IPS-20b (cell line): ENCODE measurements at regions not wholly inside any gene's neighbourhood (a gene's known extent, or its start where the extent isn't known, plus 50 kb on each side); places are given as distances from the start of the nearest gene placed in this dataset.

ENCODE experiments used
- H3K27ac ChIP-seq: one replicate; pipeline ENCODE4 v1.5.1; 2013; ENCODE audit warnings: low read length
- H3K27me3 ChIP-seq: 2 replicates; pipeline ENCODE4 v1.6.1; 2013; ENCODE audit warnings: mild to moderate bottlenecking, low read length, inconsistent platforms; ENCODE audit not compliant: insufficient read depth
- H3K36me3 ChIP-seq: 2 replicates; pipeline ENCODE4 v1.6.1; 2013; ENCODE audit warnings: low read depth, mild to moderate bottlenecking, inconsistent platforms, low read length, moderate library complexity; ENCODE audit not compliant: insufficient read depth
- H3K4me1 ChIP-seq: 2 replicates; pipeline ENCODE4 v1.6.1; 2013; ENCODE audit warnings: mild to moderate bottlenecking, control low read depth, inconsistent platforms, low read length, moderate library complexity; ENCODE audit not compliant: insufficient read depth
- H3K4me3 ChIP-seq: 2 replicates; pipeline ENCODE4 v1.5.1; 2013; ENCODE audit warnings: mild to moderate bottlenecking, low read length, inconsistent platforms
- H3K9ac ChIP-seq: 2 replicates; pipeline ENCODE4 v1.6.1; 2013; ENCODE audit warnings: low read depth, mild to moderate bottlenecking, inconsistent platforms, low read length, moderate library complexity
- H3K9me3 ChIP-seq: 2 replicates; pipeline ENCODE4 v1.6.1; 2013; ENCODE audit warnings: mild to moderate bottlenecking, low read depth, low read length, inconsistent platforms; ENCODE audit not compliant: insufficient read depth

DNA sequence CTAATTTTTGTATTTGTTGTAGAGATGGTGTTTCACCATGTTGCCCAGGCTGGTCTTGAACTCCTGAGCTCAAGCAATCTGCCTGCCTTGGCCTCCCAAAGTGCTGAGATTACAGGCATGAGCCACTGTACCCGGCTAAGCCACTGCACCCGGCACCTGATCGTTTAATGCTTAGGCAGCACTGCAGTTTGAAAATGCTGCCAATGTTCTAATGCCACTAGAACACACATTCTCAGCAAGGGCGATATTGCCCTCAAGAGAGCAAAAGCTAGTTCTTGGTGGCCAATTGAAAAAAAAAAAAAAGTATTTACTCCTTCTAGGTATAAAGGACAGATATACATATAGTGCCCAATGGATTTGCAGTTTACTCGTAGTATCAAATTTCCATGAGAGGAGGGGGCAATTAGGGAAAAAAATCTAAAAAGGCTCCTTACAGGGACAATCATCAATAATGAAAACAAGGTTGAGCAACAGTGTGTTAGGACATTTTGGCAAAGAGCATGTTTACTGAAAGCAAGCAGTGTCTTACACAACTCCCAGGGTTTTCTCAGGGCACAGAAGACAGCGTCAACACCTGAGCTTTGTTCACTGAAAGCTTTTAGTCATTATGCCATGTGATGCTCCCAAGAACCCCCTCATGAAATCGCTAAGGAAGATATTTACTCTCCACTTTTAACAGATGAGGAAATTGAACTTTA lies 199.9 kb upstream of the PKDCC start:
- Histone ChIP-seq H3K9ac (no peak overlapping the region), H3K9me3 (no peaks in the 10 kb centered on the region), H3K27ac (no peak overlapping the region), H3K27me3 (peaks cover 42% of the 10 kb centered on the region), H3K4me1 (no peaks in the 10 kb centered on the region), H3K36me3 (no peaks in the 10 kb centered on the region), H3K4me3 (no peak overlapping the region)

DNA sequence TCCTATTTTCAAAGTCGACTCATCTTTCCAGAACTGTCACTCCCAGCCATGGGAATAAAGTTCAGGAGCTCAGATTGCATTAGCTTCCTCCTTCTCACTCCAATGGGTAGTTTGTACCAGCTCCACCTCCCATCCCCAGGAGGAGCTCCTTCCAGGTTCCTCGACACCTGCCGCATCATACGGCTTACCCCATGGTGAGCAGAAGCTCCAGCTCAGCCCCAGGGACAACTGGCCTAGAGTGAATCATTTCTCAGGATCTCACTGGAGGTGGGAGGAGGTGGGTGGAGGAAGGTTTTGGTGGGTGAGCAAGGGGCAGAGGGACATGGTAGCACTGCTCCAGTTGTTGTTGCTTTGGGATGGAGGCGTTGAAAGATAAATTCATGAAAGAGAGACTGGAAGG lies 196.3 kb upstream of the PKDCC start:
- H3K27ac ChIP-seq = no peak overlapping the region
- H3K9me3 ChIP-seq = no peaks in the 10 kb centered on the region
- peaks cover 5% of the 10 kb centered on the region for H3K27me3 ChIP-seq
- H3K4me1 ChIP-seq = no peaks in the 10 kb centered on the region
- H3K36me3 ChIP-seq = no peaks in the 10 kb centered on the region
- H3K4me3 ChIP-seq = no peak overlapping the region
- no peak overlapping the region for H3K9ac ChIP-seq

DNA sequence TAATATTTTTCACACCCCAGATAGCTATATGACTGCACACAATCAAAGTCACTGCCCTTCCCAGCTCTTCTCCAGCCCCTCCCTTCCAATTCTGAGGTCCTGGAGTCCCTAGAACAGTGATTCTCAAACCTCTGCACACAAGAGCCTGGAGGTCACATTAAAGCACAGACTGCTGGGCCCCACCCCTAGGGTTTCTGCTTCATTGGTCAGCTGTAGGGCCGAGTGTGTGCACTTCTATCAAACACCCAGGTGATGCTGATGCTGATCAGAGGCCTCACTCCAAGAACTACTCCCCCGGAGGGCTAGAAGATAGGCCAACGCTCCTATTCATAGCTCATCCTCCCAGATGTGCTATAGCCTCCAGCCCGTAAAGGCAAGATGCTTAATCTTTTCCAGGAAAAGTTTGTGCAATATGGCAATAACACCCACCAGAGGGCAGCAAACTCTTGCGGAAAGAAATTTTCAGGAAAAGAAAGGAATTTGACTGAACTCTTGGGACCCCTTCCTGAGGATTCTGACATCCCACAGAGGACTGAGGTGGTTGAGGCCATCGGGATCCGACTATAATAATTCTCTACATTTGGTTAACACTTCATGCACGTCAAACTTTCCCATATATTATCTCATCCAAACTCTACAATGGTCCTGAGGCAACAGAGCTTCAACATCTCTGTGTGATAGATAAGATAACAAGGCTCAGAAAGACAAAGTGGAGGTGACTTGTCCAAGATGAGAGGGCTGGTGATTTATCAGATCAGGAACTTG lies 194.2 kb upstream of the PKDCC start:
- H3K27ac ChIP-seq = no peak overlapping the region
- H3K9ac ChIP-seq = no peak overlapping the region
- no peaks in the 10 kb centered on the region for H3K27me3 ChIP-seq
- no peaks in the 10 kb centered on the region for H3K9me3 ChIP-seq
- no peaks in the 10 kb centered on the region for H3K36me3 ChIP-seq
- H3K4me3 ChIP-seq = no peak overlapping the region
- no peaks in the 10 kb centered on the region for H3K4me1 ChIP-seq

DNA sequence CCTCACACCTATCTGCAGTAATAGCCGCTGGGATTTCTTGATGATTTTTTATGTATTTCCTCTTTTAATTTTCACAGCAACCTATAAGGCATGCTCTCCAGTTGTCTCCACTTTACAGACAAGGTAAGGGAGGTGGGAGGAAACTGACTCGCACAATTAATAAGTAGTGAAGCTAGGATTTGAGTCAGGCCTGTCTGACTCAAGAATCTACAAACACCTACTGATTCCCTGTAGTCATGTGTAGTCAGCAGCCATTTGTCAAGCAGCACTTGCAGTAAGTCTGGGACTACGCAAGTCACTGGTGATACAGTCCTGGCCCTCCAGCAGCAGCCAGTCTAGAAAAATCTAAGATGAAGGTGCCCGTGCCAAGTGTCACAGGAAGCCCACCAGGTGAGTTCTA lies 193.6 kb upstream of the PKDCC start:
- Histone ChIP-seq H3K27ac (no peak overlapping the region), H3K27me3 (no peaks in the 10 kb centered on the region), H3K9me3 (no peaks in the 10 kb centered on the region), H3K4me1 (no peaks in the 10 kb centered on the region), H3K36me3 (no peaks in the 10 kb centered on the region), H3K9ac (no peak overlapping the region), H3K4me3 (no peak overlapping the region)

DNA sequence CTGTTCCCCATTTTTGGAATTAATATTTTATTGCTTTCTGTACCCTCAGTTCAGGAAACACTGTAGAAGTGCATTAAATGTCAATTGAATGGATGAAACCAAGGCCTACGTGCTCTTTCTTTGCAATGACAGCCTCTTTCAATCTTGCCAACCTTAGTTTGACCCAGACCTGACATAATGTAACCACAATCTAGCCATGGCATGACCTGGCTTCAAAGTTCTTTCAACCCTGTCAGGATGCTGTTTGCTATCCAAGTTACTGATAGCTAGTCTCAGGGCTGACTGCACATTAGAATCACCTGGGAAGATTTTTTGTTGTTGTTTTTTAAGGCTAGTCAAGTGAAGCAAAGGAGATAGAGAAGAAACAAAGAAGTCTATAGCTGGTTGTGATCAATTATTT lies 190.9 kb upstream of the PKDCC start:
- no peaks in the 10 kb centered on the region for H3K27me3 ChIP-seq
- no peaks in the 10 kb centered on the region for H3K9me3 ChIP-seq
- no peaks in the 10 kb centered on the region for H3K4me1 ChIP-seq

DNA sequence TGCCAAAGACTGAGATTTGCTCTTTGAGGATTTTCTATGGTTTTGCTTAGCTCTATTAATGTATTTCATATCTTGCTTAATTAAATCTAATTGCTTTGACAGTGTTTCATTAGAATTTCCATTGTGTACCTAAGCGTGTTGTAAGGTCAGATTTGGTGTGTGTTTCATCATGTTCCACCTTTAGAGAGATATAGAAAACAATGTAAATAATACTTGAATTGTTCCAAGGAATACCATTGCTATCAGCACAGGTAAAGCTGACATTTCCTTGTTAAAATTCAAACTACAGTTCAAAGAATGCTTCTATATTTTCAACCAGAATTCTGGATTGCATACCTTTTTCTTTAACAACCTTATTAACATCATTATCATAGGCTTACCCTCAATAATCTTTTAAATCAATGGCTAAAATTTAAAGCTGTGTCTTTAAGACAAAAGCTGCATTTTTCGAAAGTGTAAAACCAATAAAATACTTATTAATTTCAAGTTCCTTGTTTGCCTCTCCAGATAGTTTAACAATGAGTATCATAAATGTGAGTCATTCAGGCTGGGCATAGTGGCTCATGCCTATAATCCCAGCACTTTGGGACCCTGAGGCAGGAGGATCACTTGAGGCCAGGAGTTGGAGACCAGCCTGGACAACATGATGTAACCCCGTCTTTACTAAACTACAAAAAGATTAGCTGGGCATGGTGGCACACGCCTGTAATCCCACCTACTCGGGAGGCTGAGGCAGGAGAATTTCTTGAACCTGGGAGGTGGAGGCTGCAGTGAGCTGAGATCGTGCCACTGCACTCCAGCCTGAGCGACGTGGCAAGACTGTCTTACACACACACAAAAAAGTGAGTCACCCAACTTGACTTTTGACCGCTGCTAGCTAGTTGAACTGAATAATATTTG lies 188.0 kb upstream of the PKDCC start:
- H3K36me3 ChIP-seq = no peaks in the 10 kb centered on the region
- H3K4me1 ChIP-seq = 0 out of 2 replicates have a peak, but pooled peaks cover under 1% of the 10 kb centered on the region
- no peak overlapping the region for H3K9ac ChIP-seq
- H3K27ac ChIP-seq = no peak overlapping the region
- H3K9me3 ChIP-seq = no peaks in the 10 kb centered on the region
- H3K4me3 ChIP-seq = no peak overlapping the region
- no peaks in the 10 kb centered on the region for H3K27me3 ChIP-seq

More for the DNA sequence above, 190.9 kb upstream of the PKDCC start:
- H3K4me3 ChIP-seq = no peak overlapping the region
- no peak overlapping the region for H3K27ac ChIP-seq
- H3K36me3 ChIP-seq = no peaks in the 10 kb centered on the region
- no peak overlapping the region for H3K9ac ChIP-seq

DNA sequence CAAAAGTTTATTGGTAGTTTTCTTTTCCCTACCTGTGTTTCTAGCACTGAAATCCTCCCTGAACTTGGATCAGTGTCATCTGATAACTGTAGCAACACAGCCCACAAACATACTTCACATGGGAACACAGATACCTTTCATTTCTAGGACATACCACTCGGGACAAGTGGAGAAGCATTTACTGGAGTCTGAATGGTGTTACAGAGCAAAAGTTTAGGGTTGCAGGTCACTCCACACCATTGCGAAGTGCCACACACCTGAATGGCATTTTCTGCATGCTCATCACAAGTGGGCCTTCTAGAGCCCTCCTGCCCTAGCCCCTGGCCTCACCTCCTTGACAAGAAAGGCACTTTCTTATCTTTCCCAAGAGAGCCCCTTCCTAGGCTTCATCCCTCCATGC lies 184.8 kb upstream of the PKDCC start:
- Histone ChIP-seq H3K4me1 (peaks cover 8% of the 10 kb centered on the region; the same call in 1 of the 2 replicates), H3K9me3 (no peaks in the 10 kb centered on the region), H3K4me3 (no peak overlapping the region), H3K9ac (no peak overlapping the region), H3K36me3 (no peaks in the 10 kb centered on the region), H3K27me3 (no peaks in the 10 kb centered on the region), H3K27ac (no peak overlapping the region)

DNA sequence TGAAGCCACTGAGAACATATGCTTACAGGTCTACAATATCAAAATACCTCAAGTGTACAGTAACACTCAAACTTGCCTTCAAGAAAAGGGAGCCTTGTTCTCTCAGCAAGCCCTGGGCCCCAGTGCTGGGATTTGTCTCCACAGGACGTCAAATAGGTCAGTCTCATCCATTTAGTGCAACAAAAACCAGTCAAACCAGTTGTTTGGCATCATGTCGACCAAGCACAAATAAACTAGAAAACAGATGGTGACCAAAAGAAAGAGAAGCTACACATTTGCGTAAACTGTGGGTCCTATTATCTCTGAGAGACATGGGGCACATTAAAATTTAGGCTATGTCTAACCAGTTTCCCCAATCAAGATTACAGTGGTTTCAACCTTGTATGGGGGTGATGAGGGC lies 182.6 kb upstream of the PKDCC start:
- no peak overlapping the region for H3K4me3 ChIP-seq
- no peaks in the 10 kb centered on the region for H3K9me3 ChIP-seq
- H3K27me3 ChIP-seq = peaks cover under 1% of the 10 kb centered on the region; the same call in 1 of the 2 replicates
- no peak overlapping the region for H3K9ac ChIP-seq
- H3K36me3 ChIP-seq = no peaks in the 10 kb centered on the region
- H3K27ac ChIP-seq = no peak overlapping the region
- peaks cover 8% of the 10 kb centered on the region; the same call in 1 of the 2 replicates for H3K4me1 ChIP-seq

DNA sequence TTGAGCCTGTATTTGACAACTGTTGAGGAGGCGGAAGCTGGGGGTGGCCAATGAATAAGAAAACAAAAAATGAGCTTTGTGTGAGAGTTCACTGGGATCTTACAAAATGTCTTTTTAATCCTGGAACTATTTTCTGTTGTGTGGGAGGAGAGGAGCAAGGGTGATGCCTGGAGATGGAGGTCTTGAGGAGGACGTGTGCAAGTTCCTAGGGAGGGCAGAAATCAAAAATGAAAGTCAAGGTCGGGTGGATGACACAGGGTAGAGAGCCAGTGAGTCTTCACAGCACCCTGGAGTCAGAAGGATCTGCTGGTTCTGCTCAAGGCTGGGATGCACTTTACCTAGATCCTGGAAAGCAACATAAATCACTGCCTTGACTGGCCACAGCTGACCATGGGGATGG lies 180.3 kb upstream of the PKDCC start:
- Histone ChIP-seq H3K27ac (no peak overlapping the region), H3K4me1 (peaks cover 11% of the 10 kb centered on the region; the same call in 1 of the 2 replicates)

DNA sequence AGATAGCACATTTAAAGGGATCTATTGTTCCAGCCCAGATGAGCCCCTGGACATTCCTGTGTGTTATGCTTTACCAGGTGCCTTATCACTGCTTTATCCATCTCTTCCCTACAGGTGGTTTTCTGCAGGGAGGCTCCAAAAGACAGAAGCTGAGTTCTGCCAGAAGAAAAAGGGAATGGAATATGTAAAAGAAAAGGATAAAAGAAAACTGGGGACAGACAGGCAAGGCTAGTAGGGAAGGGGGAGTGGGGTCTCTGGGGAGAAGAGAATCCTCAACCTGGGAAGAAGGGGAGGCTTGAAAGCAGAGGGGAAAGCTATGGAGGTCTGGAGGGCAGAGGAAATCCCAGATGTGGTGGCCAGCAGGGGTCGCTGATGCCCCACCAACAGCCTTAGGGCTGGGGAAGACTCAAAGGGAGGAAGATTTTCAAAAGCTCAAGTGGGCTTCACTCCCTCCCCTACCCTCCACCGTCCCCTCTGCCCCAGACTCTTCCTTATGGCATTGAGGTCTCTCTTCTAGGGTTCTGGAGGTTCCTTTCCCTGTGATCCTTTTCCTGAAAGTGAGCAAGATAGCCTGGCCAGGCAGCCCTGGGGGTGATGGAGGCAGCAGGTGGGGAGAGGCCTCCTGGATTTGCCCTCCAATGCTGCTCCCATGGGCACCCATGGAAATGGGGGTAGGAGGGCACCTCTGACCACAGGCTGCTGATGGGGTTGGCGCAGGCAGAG lies 178.1 kb upstream of the PKDCC start:
- no peaks in the 10 kb centered on the region for H3K9me3 ChIP-seq
- no peak overlapping the region for H3K9ac ChIP-seq
- H3K36me3 ChIP-seq = no peaks in the 10 kb centered on the region
- no peak overlapping the region for H3K4me3 ChIP-seq
- peaks cover 9% of the 10 kb centered on the region; the same call in 1 of the 2 replicates for H3K27me3 ChIP-seq
- H3K4me1 ChIP-seq = peaks cover 11% of the 10 kb centered on the region; the same call in 1 of the 2 replicates
- no peak overlapping the region for H3K27ac ChIP-seq

More for the DNA sequence above, 180.3 kb upstream of the PKDCC start:
- no peaks in the 10 kb centered on the region for H3K36me3 ChIP-seq
- no peak overlapping the region for H3K4me3 ChIP-seq
- no peak overlapping the region for H3K9ac ChIP-seq
- no peaks in the 10 kb centered on the region for H3K9me3 ChIP-seq
- H3K27me3 ChIP-seq = peaks cover 9% of the 10 kb centered on the region; the same call in 1 of the 2 replicates

DNA sequence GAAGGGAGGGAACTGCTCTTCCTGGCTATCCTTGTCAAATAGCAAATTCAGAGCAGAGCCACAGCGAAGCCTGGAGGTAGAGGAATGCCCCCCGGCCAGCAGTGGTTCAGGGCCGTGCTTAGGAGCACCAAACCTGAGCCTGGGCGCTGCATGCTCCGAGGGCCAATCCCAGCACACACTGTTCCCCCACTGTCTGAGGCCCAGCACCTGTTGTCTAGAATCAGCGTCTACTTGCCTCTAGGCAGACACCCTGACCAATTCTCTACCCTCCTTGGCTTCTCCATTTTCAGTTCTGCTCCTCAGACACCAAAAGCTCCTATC lies 177.6 kb upstream of the PKDCC start:
- no peaks in the 10 kb centered on the region for H3K36me3 ChIP-seq
- H3K4me1 ChIP-seq = peaks cover 7% of the 10 kb centered on the region; the same call in 1 of the 2 replicates
- no peak overlapping the region for H3K4me3 ChIP-seq
- no peak overlapping the region for H3K27ac ChIP-seq
- no peaks in the 10 kb centered on the region for H3K9me3 ChIP-seq
- H3K27me3 ChIP-seq = peaks cover 9% of the 10 kb centered on the region; the same call in 1 of the 2 replicates
- no peak overlapping the region for H3K9ac ChIP-seq
